Hepatocyte (in vitro differentiated cells): ENCODE measurements at regions not wholly inside any gene's neighbourhood (a gene's known extent, or its start where the extent isn't known, plus 50 kb on each side); places are given as distances from the start of the nearest gene placed in this dataset.

ENCODE experiments used
- CTCF ChIP-seq: fragments of 200-600 bp; sonication (generic); IDR thresholded peaks from 2 replicates; pipeline ENCODE4 v1.5.1; 2016; ENCODE audit warnings: antibody characterized with exemption, mild to moderate bottlenecking; ENCODE audit not compliant: poor library complexity
- EZH2phosphoT487 ChIP-seq: fragments of 200-600 bp; sonication (generic); IDR thresholded peaks from one replicate; pipeline ENCODE4 v1.6.1; 2018; ENCODE audit warnings: antibody characterized with exemption, mild to moderate bottlenecking, low read depth, moderate library complexity; ENCODE audit not compliant: unreplicated experiment, severe bottlenecking

- TF ChIP-seq CTCF, result no peak
- no peak for TF ChIP-seq EZH2phosphoT487
Observed at GRCh38 chr9:126126807-126127206, 199.8 kb upstream of the MVB12B start.
